ENCODE measurements at regions not wholly inside any gene's neighbourhood (a gene's known extent, or its start where the extent isn't known, plus 50 kb on each side); places are given as distances from the start of the nearest gene placed in this dataset.

DNA sequence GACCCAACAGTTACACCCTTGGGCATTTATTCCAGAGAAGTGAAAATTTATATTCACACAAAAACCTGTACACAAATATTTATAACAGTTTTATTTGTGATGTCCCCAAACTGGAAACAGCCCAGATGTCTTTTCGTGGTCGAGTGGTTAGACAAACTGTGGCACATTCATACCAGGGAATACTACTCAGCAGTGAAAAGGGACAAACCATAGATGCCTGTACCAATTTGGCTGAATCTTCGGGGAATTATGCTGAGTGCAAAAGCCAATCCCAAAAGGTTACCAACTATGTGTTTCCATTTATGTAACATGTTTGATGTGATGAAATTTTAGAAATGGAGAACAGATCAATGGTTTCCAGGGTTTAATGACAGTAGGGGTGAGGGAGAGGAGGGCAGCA lies 154.3 kb downstream of the GLI2 start:
- Histone ChIP-seq H3K9ac (ENCODE audit: low read depth in 1 of 2, low read length in 2 of 2) (no peak overlapping the region), H3K27ac (ENCODE audit: low read depth, low read length) (no peak overlapping the region), H3K9me3 (ENCODE audit: control insufficient read depth in 1 of 2, low read length in 2 of 2) (no peaks in the 10 kb centered on the region), H3K4me3 (ENCODE audit: low read depth in 1 of 2, low read length in 2 of 2) (no peak overlapping the region), H3K4me1 (ENCODE audit: control insufficient read depth in 1 of 2, insufficient read depth in 2 of 2, low read length in 2 of 2) (no peaks in the 10 kb centered on the region), H3K27me3 (ENCODE audit: control insufficient read depth in 1 of 2, insufficient read depth in 2 of 2, low read length in 2 of 2) (no peaks in the 10 kb centered on the region), H3K36me3 (ENCODE audit: control insufficient read depth in 1 of 2, insufficient read depth in 2 of 2, low read length in 2 of 2) (no peaks in the 10 kb centered on the region)

DNA sequence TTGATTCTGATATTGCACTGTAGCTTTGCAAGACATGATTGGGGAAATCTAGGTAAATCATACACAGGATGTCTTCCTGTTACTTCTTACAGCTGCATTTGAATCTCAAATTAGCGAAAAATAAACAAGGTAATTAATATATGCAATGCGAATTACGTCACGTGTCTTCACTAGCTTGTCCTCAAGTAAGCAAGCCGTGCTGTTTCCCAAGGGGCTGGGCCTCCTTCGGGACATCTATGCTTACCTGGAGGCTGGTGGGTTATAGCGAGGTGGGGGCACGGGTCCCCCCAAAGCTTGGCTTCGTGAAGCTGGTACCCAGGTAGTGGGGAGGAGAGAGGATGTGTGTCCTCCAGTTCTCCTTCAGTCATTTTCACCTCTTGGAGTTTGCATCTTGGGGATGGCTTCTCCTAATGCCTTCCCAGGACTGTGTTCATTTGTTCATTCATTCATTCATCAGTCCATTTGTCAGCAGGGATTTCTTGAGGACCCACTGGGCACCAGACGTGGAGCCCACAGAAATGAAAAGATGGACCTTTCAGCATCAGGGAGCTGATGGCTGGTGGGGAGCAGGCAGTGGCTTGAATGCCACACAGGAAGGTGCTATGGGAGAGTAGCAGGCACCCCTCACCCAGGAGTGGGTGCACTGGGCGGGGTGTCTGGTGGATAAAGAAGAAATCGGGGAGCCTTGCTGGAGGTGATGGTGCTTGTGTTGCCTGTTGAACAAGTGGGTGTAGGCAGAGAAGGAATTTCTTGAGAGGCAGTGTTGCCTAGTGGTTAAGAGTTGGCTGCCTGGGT lies 155.1 kb downstream of the GLI2 start:
- Histone ChIP-seq H3K4me1 (ENCODE audit: control insufficient read depth in 1 of 2, insufficient read depth in 2 of 2, low read length in 2 of 2) (no peaks in the 10 kb centered on the region), H3K27me3 (ENCODE audit: control insufficient read depth in 1 of 2, insufficient read depth in 2 of 2, low read length in 2 of 2) (no peaks in the 10 kb centered on the region), H3K9ac (ENCODE audit: low read depth in 1 of 2, low read length in 2 of 2) (no peak overlapping the region), H3K36me3 (ENCODE audit: control insufficient read depth in 1 of 2, insufficient read depth in 2 of 2, low read length in 2 of 2) (no peaks in the 10 kb centered on the region), H3K9me3 (ENCODE audit: control insufficient read depth in 1 of 2, low read length in 2 of 2) (no peaks in the 10 kb centered on the region), H3K27ac (ENCODE audit: low read depth, low read length) (no peak overlapping the region), H3K4me3 (ENCODE audit: low read depth in 1 of 2, low read length in 2 of 2) (no peak overlapping the region)

DNA sequence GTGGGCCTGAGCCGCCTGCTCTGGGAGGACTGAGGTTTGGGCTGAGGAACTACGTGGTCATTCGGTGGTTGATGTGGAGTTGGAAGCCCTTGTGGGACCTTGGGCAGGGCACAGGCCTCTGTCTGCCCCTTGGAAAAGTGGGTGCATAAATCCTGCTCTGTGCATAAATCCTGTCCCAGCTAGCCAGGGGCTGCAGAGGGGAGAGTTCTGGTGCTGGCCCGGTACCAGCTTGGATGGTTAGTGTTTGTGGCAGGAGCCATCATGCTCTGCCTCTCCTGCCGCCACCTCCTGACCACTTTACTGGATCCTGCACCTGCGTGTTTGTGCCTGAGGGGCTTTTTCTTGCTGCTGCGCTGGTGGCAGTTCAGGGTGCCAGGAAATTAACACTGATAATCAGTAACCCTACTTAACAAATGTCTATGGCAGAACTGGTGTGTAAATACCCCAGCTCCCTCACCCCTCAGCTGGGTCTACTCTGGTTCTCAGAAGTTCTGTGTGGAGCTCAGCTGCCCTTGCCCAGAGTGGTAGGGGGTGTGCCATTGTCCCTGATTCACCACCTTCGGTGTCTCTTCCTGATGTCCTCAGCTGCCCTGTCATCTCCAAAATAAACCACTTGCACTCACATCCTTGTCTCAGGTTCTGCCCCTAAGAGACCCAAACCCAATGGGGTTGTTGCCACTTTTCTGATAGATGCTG lies 156.8 kb downstream of the GLI2 start:
- H3K27ac ChIP-seq (ENCODE audit: low read depth, low read length) = no peak overlapping the region
- no peaks in the 10 kb centered on the region for H3K36me3 ChIP-seq (ENCODE audit: control insufficient read depth in 1 of 2, insufficient read depth in 2 of 2, low read length in 2 of 2)
- no peaks in the 10 kb centered on the region for H3K9me3 ChIP-seq (ENCODE audit: control insufficient read depth in 1 of 2, low read length in 2 of 2)
- H3K9ac ChIP-seq (ENCODE audit: low read depth in 1 of 2, low read length in 2 of 2) = no peak overlapping the region
- H3K4me1 ChIP-seq (ENCODE audit: control insufficient read depth in 1 of 2, insufficient read depth in 2 of 2, low read length in 2 of 2) = no peaks in the 10 kb centered on the region
- H3K27me3 ChIP-seq (ENCODE audit: control insufficient read depth in 1 of 2, insufficient read depth in 2 of 2, low read length in 2 of 2) = no peaks in the 10 kb centered on the region
- no peak overlapping the region for H3K4me3 ChIP-seq (ENCODE audit: low read depth in 1 of 2, low read length in 2 of 2)

DNA sequence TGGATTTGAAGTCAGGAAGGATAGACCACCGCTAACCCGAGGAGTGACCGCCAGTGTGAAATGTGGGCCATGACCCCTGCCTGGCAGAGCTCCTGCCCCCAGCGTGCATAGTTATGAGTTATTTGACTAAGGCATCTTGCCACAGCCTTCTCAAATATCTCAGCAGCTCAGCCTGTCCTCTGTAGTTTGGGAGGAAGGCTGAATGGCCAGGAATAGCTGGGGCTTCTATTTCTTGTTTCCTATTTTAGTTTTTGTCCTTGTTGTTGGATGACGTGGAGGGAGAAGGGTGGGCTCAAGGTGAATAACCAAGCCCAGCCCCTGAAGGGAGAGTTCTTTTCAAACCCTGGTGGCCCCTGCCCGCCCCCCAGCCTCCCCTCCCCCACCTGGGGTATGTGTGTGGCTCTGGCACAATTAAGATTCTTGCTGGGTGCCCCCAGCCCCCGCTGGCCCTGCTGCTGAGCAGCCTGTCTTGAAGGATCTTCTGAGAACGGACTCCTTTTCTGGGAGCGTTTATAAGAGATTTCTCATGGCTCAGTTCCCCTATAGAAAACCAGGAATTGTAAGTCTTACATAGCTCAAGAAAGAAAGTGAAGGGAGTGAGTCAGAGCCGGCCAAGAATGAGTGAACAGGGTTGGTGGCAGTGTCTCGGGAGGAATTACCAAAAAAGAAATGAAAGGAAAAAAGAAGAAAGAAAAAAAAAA lies 157.4 kb downstream of the GLI2 start:
- H3K27ac ChIP-seq (ENCODE audit: low read depth, low read length) = no peak overlapping the region
- no peaks in the 10 kb centered on the region for H3K9me3 ChIP-seq (ENCODE audit: control insufficient read depth in 1 of 2, low read length in 2 of 2)
- H3K4me1 ChIP-seq (ENCODE audit: control insufficient read depth in 1 of 2, insufficient read depth in 2 of 2, low read length in 2 of 2) = no peaks in the 10 kb centered on the region
- no peak overlapping the region for H3K9ac ChIP-seq (ENCODE audit: low read depth in 1 of 2, low read length in 2 of 2)
- no peak overlapping the region for H3K4me3 ChIP-seq (ENCODE audit: low read depth in 1 of 2, low read length in 2 of 2)
- H3K36me3 ChIP-seq (ENCODE audit: control insufficient read depth in 1 of 2, insufficient read depth in 2 of 2, low read length in 2 of 2) = no peaks in the 10 kb centered on the region
- no peaks in the 10 kb centered on the region for H3K27me3 ChIP-seq (ENCODE audit: control insufficient read depth in 1 of 2, insufficient read depth in 2 of 2, low read length in 2 of 2)

DNA sequence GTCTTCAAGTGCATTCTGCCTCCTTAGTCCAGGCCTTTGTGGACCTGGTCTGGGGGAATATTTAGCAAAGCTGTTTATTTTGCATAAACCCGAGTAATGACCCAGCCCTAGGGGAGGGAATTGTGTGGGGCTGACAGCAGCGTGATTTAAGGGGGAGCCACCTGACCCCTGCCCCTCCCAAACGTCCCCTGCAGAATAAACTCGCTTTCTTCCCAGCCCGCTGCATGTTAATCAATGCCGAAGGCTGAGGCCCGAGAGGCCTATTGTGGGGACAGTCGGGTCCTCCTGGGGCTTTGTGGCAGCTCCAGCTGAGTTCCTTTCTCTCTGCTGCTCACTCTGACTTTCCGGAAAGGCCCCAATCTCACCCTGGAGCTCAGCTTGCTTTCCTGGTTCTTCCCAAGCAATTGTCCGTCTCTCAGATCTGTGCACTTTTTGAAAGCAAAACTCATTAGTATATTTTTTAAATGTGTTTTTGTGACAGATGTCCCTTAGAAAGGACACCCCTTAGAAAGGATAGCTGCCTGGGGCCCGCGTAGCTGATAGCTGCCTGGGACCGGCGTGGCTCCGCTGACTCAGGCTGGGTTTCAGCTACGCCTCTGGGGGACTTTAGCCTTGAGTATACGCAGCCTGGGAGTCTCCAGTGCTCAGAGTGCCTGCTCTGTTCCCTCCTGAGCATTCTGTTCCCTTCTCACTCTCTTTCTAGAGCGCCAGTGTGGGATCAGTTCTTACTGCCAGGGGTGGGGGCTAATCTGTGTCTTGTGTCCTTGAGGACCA lies 158.3 kb downstream of the GLI2 start:
- Histone ChIP-seq H3K27me3 (ENCODE audit: control insufficient read depth in 1 of 2, insufficient read depth in 2 of 2, low read length in 2 of 2) (peaks cover 0 to 3% of the 10 kb centered on the region in 2 donors), H3K27ac (ENCODE audit: low read depth, low read length) (no peak overlapping the region), H3K4me1 (ENCODE audit: control insufficient read depth in 1 of 2, insufficient read depth in 2 of 2, low read length in 2 of 2) (no peaks in the 10 kb centered on the region), H3K36me3 (ENCODE audit: control insufficient read depth in 1 of 2, insufficient read depth in 2 of 2, low read length in 2 of 2) (no peaks in the 10 kb centered on the region), H3K4me3 (ENCODE audit: low read depth in 1 of 2, low read length in 2 of 2) (no peak overlapping the region), H3K9ac (ENCODE audit: low read depth in 1 of 2, low read length in 2 of 2) (no peak overlapping the region), H3K9me3 (ENCODE audit: control insufficient read depth in 1 of 2, low read length in 2 of 2) (no peaks in the 10 kb centered on the region)

DNA sequence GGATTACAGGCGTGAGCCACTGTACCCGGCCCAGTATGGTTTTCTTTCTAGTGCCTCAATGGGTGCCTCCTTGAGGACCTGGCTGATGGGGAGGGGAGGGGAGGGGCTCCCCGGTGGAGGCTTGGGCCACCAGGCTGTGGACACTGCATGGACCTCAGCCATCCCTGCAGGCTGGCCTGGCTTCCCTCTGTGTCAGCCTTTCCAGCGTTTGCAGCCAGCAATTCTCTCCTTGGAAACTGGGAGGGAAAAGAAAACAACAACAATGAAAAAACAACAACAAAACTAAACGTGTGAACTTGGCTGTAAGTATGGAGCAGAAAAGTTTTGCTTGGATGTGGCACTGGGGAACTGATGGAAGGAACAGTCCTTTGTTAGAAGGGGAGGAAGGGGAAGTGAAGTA lies 159.3 kb downstream of the GLI2 start:
- Histone ChIP-seq H3K4me1 (ENCODE audit: control insufficient read depth in 1 of 2, insufficient read depth in 2 of 2, low read length in 2 of 2) (peaks cover 0 to 3% of the 10 kb centered on the region in 2 donors), H3K27me3 (ENCODE audit: control insufficient read depth in 1 of 2, insufficient read depth in 2 of 2, low read length in 2 of 2) (peaks cover 0 to 4% of the 10 kb centered on the region in 2 donors), H3K9me3 (ENCODE audit: control insufficient read depth in 1 of 2, low read length in 2 of 2) (no peaks in the 10 kb centered on the region), H3K27ac (ENCODE audit: low read depth, low read length) (no peak overlapping the region), H3K4me3 (ENCODE audit: low read depth in 1 of 2, low read length in 2 of 2) (no peak overlapping the region), H3K9ac (ENCODE audit: low read depth in 1 of 2, low read length in 2 of 2) (no peak overlapping the region), H3K36me3 (ENCODE audit: control insufficient read depth in 1 of 2, insufficient read depth in 2 of 2, low read length in 2 of 2) (no peaks in the 10 kb centered on the region)

DNA sequence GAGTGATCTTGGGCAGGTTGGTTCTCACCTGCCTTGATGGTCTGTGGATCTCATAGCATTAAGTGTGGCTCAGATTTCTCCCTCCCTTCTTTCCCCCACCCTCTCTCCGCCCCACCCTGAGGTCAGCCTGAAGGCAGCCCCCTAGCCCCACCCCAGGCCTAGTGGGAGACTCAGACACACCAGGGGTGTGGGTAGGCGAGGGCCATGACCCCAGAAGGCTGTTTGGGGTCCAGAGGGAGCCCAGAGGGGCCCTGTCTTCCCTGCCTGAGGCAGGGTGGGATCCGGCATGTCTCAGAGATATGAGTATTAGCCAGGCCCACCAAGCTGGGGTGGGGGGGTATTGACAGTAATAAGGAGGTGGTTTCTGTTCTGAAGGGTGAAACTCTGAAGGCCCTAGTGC lies 160.5 kb downstream of the GLI2 start:
- Histone ChIP-seq H3K4me1 (ENCODE audit: control insufficient read depth in 1 of 2, insufficient read depth in 2 of 2, low read length in 2 of 2) (peaks cover 0 to 3% of the 10 kb centered on the region in 2 donors), H3K27ac (ENCODE audit: low read depth, low read length) (no peak overlapping the region), H3K36me3 (ENCODE audit: control insufficient read depth in 1 of 2, insufficient read depth in 2 of 2, low read length in 2 of 2) (no peaks in the 10 kb centered on the region)

DNA sequence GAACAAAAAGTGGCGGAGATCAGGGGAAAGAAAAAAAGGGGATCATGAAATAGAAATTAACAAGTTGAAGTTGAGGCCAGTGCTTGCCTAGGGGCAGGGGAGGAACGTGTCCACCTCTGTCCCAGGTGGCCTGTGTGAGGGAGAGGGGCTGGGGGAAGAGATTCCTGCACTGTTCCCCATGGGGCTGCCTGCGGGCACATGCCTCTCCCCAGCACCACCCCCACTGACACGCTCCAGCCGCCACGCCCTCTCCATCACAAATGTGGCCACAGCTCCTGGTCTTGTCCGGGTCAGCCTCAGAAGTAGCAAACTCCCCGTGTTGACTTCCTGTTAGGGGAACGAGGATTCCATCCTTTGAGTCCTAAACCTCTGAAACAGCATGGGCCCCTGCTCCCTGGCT lies 161.2 kb downstream of the GLI2 start:
- H3K27me3 ChIP-seq (ENCODE audit: control insufficient read depth in 1 of 2, insufficient read depth in 2 of 2, low read length in 2 of 2) = peaks cover 0 to 4% of the 10 kb centered on the region in 2 donors
- H3K27ac ChIP-seq (ENCODE audit: low read depth, low read length) = no peak overlapping the region
- no peak overlapping the region for H3K4me3 ChIP-seq (ENCODE audit: low read depth in 1 of 2, low read length in 2 of 2)
- no peaks in the 10 kb centered on the region for H3K36me3 ChIP-seq (ENCODE audit: control insufficient read depth in 1 of 2, insufficient read depth in 2 of 2, low read length in 2 of 2)
- no peak overlapping the region for H3K9ac ChIP-seq (ENCODE audit: low read depth in 1 of 2, low read length in 2 of 2)
- H3K4me1 ChIP-seq (ENCODE audit: control insufficient read depth in 1 of 2, insufficient read depth in 2 of 2, low read length in 2 of 2) = peaks cover 0 to 3% of the 10 kb centered on the region in 2 donors
- no peaks in the 10 kb centered on the region for H3K9me3 ChIP-seq (ENCODE audit: control insufficient read depth in 1 of 2, low read length in 2 of 2)

More for the DNA sequence above, 160.5 kb downstream of the GLI2 start:
- H3K9ac ChIP-seq (ENCODE audit: low read depth in 1 of 2, low read length in 2 of 2) = no peak overlapping the region
- H3K9me3 ChIP-seq (ENCODE audit: control insufficient read depth in 1 of 2, low read length in 2 of 2) = no peaks in the 10 kb centered on the region
- no peak overlapping the region for H3K4me3 ChIP-seq (ENCODE audit: low read depth in 1 of 2, low read length in 2 of 2)
- H3K27me3 ChIP-seq (ENCODE audit: control insufficient read depth in 1 of 2, insufficient read depth in 2 of 2, low read length in 2 of 2) = peaks cover 0 to 4% of the 10 kb centered on the region in 2 donors

DNA sequence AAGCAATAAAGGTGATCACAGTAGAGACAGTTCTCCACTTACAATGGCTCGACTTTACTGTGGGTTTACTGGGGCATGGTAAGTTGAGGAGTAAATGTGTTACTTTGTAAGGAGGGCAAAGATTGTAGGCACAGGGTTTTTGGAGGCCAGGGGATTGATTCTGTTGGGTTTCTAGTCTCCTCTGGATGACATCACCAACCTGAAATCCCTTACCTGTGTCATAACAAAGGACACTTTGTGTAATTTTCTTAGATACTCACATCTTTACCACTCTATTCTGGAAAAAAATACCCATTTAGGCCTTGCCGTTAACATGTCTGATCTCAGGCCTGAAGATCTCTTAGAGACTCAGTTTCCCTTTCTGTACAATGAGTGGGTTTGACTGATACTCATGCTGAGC lies 161.7 kb downstream of the GLI2 start:
- Histone ChIP-seq H3K27me3 (ENCODE audit: control insufficient read depth in 1 of 2, insufficient read depth in 2 of 2, low read length in 2 of 2) (peaks cover 0 to 4% of the 10 kb centered on the region in 2 donors), H3K4me1 (ENCODE audit: control insufficient read depth in 1 of 2, insufficient read depth in 2 of 2, low read length in 2 of 2) (peaks cover 0 to 3% of the 10 kb centered on the region in 2 donors), H3K9ac (ENCODE audit: low read depth in 1 of 2, low read length in 2 of 2) (no peak overlapping the region), H3K36me3 (ENCODE audit: control insufficient read depth in 1 of 2, insufficient read depth in 2 of 2, low read length in 2 of 2) (no peaks in the 10 kb centered on the region), H3K27ac (ENCODE audit: low read depth, low read length) (no peak overlapping the region), H3K9me3 (ENCODE audit: control insufficient read depth in 1 of 2, low read length in 2 of 2) (no peaks in the 10 kb centered on the region), H3K4me3 (ENCODE audit: low read depth in 1 of 2, low read length in 2 of 2) (no peak overlapping the region)
